Vagina (tissue), 2 donors: ENCODE measurements at regions not wholly inside any gene's neighbourhood (a gene's known extent, or its start where the extent isn't known, plus 50 kb on each side); places are given as distances from the start of the nearest gene placed in this dataset.
A peak's percentile ranks its signal among the peaks of the same experiment; 100 is the strongest.

Experiments
- CTCF ChIP-seq, 3 experiments: fragments of 450-650 bp in 2 of 3; fragments of 200-600 bp in 1 of 3; sonication (generic) in 1 of 3; IDR thresholded peaks; one replicate each; pipeline ENCODE4 v1.5.1; 2017 to 2019; ENCODE audit warnings: antibody characterized with exemption in 3 of 3, mild to moderate bottlenecking in 2 of 3, moderate library complexity in 2 of 3
- POLR2A ChIP-seq, 2 donors: fragments of 450-650 bp; IDR thresholded peaks; one replicate each; pipeline ENCODE4 v1.6.1; 2017; ENCODE audit warnings: antibody characterized with exemption in 2 of 2, mild to moderate bottlenecking in 2 of 2, moderate library complexity in 2 of 2

GRCh38 chr1:98468111-98468717 is 193.3 kb upstream of the SNX7 start:
- TF ChIP-seq CTCF (IDR thresholded peaks at IDR 0.05) (peak in 2 of 3 experiments; percentile 54 to 61), POLR2A (IDR thresholded peaks at IDR 0.05) (no peak)
